VCaP (cell line): ENCODE measurements at regions not wholly inside any gene's neighbourhood (a gene's known extent, or its start where the extent isn't known, plus 50 kb on each side); places are given as distances from the start of the nearest gene placed in this dataset.

Experiments
- H3K27ac ChIP-seq: fragments of 450-650 bp; 2 replicates; pipeline ENCODE4 v1.5.1; 2017
- TF ChIP-seq, protein P1 (sequence below): fragments of 450-650 bp; conservative IDR thresholded peaks from 2 replicates; pipeline ENCODE4 v1.5.1; 2017; ENCODE audit warnings: mild to moderate bottlenecking, moderate library complexity

- H3K27ac ChIP-seq = no peak overlapping the region
- TF ChIP-seq, protein P1, sequence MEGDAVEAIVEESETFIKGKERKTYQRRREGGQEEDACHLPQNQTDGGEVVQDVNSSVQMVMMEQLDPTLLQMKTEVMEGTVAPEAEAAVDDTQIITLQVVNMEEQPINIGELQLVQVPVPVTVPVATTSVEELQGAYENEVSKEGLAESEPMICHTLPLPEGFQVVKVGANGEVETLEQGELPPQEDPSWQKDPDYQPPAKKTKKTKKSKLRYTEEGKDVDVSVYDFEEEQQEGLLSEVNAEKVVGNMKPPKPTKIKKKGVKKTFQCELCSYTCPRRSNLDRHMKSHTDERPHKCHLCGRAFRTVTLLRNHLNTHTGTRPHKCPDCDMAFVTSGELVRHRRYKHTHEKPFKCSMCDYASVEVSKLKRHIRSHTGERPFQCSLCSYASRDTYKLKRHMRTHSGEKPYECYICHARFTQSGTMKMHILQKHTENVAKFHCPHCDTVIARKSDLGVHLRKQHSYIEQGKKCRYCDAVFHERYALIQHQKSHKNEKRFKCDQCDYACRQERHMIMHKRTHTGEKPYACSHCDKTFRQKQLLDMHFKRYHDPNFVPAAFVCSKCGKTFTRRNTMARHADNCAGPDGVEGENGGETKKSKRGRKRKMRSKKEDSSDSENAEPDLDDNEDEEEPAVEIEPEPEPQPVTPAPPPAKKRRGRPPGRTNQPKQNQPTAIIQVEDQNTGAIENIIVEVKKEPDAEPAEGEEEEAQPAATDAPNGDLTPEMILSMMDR = no peak
Observed at GRCh38 chr11:70883973-70884623, 368.3 kb downstream of the SHANK2 start.

DNA sequence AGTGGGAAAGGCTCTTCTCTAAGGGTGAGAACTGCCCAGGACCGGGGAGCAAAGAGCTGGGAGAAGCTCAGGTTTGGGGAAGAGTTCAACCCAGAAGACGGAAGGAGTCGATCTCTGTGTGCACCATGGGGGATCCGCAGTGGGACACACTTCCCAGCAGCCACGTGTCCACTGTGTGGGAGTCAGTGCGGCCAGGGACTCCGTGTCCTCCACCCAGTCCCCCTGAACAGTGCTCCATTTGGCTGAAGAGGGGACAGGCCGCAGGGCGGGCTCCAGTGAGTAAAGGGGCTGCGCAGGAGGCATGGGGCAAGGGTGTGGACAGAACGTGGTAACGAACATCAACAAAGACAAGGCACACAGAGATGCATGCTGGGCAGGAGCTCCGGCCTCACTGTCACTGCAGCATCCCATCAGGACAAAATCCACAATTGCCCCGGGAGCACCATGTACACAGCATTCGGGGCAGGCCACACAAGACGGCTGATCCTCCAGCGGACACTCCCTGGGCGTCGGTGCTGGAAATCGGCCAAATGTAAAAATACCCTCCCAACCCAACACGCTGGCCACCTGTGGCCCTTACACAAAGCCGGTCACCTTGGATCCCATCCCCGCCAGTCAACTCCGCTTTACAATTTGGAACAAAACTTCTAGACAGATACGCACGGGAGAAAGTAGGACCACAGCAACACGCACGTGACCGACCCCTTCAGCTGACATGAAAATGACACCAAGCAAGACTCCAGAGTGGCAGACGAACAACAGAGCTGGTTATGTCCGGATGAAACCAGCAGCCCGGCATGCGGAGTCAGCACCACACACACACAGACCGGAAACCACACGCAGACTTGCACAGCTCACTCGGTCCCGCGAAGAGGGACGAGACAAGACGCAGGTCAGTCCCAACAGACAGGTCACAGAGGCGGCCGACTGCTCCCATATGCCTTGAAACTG, 366.8 kb downstream of the SHANK2 start:
- H3K27ac ChIP-seq = no peak overlapping the region
- TF ChIP-seq, protein P1 = no peak

DNA sequence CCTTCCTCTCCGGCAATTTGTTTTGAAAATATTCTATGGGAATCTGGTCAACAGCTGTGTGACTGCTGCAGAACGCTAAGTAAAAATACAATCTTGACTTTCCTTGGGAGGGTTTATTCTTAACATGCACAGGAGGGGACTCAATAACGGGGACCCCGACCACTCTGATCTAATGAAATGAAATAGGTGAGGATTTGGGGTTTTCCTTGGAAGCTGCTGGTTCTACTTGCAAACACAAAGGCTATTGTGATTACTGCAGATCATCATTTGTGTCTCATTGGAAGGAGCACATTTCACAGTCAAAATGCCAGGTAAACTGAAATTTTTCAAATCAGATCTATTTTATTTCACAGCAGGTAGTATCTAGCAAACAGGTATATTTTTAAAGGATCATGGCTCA, 366.1 kb downstream of the SHANK2 start:
- TF ChIP-seq, protein P1 = no peak
- H3K27ac ChIP-seq = no peak overlapping the region

- no peak overlapping the region for H3K27ac ChIP-seq
- TF ChIP-seq, protein P1 = no peak
Observed at GRCh38 chr11:70886676-70887541, 365.5 kb downstream of the SHANK2 start.

GRCh38 chr11:70887542-70887827, 364.9 kb downstream of the SHANK2 start:
- TF ChIP-seq, protein P1 = no peak
- no peak overlapping the region for H3K27ac ChIP-seq

- TF ChIP-seq, protein P1 = no peak
- no peak overlapping the region for H3K27ac ChIP-seq
Observed at GRCh38 chr11:70888061-70888460, 364.3 kb downstream of the SHANK2 start.

- H3K27ac ChIP-seq = no peak overlapping the region
- TF ChIP-seq, protein P1 = no peak
Observed at GRCh38 chr11:70889411-70889810, 363.0 kb downstream of the SHANK2 start.
